Anterior cingulate cortex (tissue), 58 donors: ENCODE measurements at regions not wholly inside any gene's neighbourhood (a gene's known extent, or its start where the extent isn't known, plus 50 kb on each side); places are given as distances from the start of the nearest gene placed in this dataset.
"Not testable (repeated sequence)": the region's sequence is repeated elsewhere in the genome, so short reads cannot be mapped to it uniquely, and the experiment has no call there.

ENCODE experiments used
- DNase-seq, 58 donors: peaks; one replicate each; lab custom pipeline; 2025; lab: John Stamatoyannopoulos, UW

- peak in 4 of 58 donors; percentile 2 to 32 (median 5) for DNase-seq
Observed at GRCh38 chr3:187795207-187795960, 50.1 kb upstream of the BCL6 start.

- no peak for DNase-seq
Observed at GRCh38 chr3:187798126-187798525, 52.9 kb upstream of the BCL6 start.

DNA sequence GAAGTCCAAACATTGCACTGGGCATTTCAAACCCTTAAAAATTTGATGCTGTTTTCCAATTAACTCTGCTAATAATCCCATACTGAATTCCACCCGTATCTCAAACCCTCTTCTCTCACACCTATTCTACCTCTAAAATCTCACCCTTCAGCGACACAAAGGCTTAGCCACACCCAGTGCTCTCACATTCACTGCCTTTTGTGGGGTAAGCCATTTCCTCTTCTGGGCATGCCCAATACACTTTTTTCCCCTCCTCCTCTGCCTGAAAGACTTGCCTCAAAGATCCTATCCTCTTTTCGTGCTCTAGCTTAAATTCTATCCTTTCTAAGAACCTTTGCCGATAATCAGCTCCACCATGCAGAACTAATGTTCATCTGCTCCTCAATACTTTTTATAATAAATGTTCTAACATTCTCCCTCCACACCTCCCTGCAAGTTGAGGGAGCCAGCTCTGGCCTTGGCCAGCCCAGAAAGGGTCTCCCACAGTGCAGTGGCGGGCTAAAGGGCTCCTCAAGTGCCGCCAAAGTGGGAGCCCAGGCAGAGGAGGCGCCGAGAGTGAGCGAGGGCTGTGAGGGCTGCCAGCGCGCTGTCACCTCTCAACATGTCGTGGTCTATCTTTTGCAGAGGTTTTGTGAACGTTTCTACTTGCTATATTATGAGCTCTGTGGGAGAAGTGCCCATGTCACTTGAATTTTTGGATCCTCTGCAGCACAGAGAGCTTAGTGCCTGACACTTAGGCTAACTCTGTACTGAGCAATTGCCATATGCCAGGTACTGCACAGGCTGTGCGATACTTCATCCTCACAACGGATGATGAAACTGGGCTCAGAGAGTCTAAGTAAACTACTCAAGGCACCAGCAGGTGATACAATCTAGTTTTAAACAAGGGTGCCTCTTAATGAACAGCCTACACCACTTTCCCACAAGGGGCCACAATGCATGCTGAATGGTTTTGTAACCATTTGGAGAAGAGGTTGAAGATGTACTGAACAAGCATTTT is 53.6 kb upstream of the BCL6 start:
- no peak for DNase-seq

GRCh38 chr3:187799942-187800641 is 54.8 kb upstream of the BCL6 start:
- no peak for DNase-seq

GRCh38 chr3:187801152-187801551 is 55.9 kb upstream of the BCL6 start:
- no peak for DNase-seq

DNA sequence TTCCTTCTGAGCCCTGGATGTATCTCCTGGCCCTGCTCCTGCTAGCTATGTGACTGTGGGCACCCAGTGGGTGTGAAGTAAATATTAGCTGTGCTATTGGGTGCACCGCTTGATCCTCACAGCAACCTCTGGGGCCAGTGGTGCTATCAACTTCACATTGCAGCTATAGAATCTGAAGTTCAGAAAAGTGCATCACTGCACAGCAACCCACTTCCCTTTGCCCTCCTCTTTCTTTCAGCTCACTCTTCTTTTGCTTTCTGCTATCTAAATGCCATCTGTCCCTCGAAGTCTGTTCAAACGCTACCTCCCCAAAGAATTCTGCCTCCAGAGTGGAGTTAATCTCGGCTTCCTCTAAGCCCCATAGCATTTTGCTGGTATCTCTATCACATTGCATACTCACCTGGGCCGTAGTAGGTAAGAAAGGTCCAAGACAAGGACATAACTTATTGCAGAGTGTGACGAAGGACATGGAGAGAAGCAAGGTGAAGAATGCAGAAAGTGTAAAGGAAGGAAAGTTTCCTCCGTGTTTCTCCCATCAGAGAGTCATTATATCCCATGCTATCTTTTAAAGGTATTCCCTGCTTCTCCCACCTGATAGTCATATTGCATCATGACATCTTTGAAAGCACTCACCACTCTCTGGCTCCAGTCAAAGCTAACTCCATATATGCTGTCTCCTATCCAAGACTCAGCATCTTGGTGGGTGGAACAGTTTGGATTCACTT is 57.1 kb upstream of the BCL6 start:
- DNase-seq, result no peak

- no peak for DNase-seq
Observed at GRCh38 chr3:187802928-187803259, 57.6 kb upstream of the BCL6 start.

DNA sequence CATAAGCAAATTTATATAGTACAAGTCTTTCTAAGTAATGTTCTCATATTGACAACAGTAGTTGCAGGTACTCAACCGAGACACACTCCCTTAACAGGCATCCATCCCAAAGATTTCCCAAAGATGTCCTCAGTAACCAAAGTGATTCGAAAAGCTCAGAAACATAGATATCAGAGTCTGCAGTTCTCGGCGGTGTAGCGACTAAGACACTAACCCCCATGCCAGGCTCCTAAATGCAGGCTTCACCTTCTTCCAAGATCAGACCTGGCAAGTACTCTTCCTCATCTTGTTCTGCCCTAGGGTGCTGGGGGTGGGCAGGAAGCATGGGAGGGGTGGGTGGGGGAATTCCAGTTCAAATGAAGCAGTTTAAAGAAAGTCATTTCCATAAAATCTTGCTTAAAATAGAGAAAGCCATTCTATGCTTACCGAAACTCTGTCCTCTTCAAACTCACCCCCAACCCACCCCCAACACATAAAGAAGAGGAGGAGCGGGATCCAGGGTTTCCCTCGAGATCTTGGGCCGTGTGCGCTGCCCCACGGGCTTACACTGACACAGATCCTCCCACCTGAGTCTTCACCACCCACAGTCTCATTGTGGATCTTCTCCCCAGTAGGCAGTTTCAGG is 59.0 kb upstream of the BCL6 start:
- DNase-seq, result no peak

DNA sequence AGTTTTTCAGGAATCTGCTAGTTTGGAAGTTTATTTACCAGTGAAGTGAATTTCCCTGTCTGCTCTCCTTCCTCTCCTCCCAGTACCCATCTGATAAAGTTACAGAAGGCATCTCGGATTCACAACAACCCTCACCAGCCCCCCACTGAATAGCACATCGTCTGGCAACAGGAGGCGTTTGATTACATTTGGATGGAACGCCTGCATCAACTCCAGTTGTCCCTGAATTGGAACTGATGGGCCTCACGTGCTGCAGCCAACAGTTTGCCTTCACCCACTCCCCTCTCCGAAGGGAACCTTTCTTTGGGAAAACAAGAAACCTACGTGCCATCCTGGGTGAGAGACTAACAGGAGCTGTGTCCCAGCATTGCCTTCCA is 59.5 kb upstream of the BCL6 start:
- no peak for DNase-seq

GRCh38 chr3:187805774-187806173 is 60.5 kb upstream of the BCL6 start:
- no peak for DNase-seq

DNA sequence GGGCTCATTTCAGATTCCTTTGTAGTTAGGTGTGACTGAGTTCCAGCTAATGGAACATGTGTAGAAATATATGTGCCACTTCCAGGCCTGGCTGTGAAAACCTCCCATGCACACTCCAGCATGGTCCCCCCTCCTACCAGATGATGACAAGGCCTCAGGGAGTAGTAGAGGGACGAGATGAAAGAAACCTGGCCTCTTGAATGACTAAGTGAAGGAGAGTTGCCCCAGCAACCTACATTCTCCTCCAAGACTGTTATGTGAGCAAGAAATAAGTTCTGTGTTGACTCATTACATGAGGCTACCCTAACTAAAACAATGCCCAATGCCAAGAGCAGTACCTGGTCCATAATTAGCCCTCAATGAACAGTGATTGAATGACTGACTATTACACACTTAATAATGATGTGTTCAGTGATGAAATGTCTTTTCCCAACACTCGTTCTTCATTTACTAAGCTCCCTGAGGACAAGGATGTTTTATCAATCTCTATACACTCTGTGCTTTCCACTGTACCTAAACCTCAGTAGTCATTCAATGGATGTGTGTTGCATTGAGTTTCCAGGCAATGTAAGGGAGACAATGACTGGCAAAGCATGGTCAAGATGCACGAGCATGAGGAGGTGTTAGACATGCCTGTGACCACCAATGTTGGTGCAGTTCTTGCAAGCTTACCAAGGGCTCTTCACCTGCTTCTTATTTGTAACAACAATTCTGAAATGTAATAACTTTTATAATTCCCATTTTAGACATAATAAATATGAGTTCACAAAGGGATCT is 62.0 kb upstream of the BCL6 start:
- DNase-seq, result peak in 1 of 58 donors; percentile 18

- no peak for DNase-seq
Observed at GRCh38 chr3:187808527-187808895, 63.2 kb upstream of the BCL6 start.

GRCh38 chr3:187809612-187809991 is 64.3 kb upstream of the BCL6 start:
- no peak for DNase-seq

DNA sequence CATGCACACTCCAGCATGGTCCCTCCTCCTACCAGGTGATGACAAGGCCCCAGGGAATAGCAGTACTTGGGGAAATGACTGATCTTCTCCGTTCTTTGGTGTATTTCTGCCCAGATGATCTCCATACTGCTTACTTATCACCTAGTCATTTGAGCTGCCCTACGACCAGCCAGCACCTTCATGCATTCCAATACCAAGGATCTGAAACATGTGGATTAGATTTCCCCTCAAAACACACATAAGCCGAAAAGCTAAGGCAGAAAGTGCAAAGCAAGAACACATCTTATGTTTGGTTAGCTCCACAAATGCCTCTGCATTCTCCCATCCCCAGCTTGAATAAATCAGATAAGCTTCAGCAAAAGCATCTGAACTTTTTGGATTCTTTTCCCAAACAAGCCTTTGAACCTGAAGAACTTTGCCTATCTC is 64.8 kb upstream of the BCL6 start:
- no peak for DNase-seq

DNA sequence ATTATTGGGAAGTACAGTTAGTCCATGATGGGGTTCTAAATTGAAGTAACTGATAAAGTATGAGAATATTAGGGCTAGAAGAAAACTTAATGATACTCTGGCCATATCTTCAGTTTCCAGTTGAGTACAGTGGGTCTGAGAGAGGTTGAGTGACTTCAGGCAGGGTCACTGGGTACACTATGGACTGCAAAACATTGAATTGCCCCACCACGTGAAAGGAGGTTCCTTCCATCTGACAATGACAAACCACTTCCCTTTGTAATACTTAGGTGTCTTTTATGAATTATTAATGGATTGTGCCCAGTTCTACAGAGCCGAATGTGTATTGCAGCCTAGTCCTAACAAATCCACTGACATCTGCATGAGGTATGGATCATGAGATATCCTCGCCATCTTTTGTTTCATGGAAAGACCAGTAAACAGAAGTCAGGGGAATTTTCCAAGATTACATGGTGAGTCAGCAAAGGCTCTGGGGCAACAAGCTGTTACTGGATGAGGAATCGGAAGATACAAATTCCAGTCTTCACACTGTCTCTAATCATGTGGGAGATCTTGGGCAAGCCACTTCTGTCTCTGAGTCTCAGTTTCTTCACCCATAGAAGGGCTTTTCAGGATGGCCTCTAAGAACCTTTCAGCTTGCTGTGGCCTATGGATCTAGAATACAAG is 66.5 kb upstream of the BCL6 start:
- DNase-seq, result no peak

DNA sequence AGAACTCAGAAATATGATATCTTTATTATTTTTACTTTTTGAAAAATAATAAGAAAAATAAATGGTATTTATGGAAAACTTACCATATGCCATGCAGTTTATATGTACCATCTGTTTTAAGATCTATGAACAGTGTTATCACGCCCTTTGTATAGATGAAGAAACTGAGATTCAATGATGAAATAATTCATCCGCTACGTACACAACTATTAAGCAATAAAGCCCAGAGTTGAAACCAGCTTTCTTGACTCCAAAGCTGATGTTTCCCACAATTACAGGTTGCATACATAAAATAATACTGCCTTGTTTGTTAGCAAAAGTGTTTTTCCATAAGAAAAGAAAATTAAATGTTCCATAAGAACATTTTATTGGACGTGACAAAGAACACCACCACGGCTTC is 67.2 kb upstream of the BCL6 start:
- DNase-seq, result no peak

- no peak for DNase-seq
Observed at GRCh38 chr3:187813198-187813597, 67.9 kb upstream of the BCL6 start.

- not testable (repeated sequence) for DNase-seq
Observed at GRCh38 chr3:187817766-187818165, 72.5 kb upstream of the BCL6 start.
